Bronchial epithelial cell (primary cell): ENCODE measurements at regions not wholly inside any gene's neighbourhood (a gene's known extent, or its start where the extent isn't known, plus 50 kb on each side); places are given as distances from the start of the nearest gene placed in this dataset.

Experiments
- DNase-seq: peaks from one replicate; pipeline ENCODE4 v3.0.0-alpha.2; 2010; ENCODE audit warnings: low read depth
- FAIRE-seq: peaks from 2 replicates; lab custom pipeline; 2011; peaks lifted over from hg19 to GRCh38; lab: Jason Lieb, UNC
- H3K27me3 ChIP-seq: 2 replicates; pipeline ENCODE4 v1.5.1; 2011; ENCODE audit warnings: low read length; ENCODE audit not compliant: control insufficient read depth, insufficient read depth
- H3K36me3 ChIP-seq: 2 replicates; pipeline ENCODE4 v1.5.1; 2011; ENCODE audit warnings: low read length; ENCODE audit not compliant: control insufficient read depth, insufficient read depth
- H3K4me3 ChIP-seq: 2 replicates; pipeline ENCODE4 v1.5.1; 2011; ENCODE audit warnings: mild to moderate bottlenecking, low read depth, low read length, control low read depth
- CTCF ChIP-seq: IDR thresholded peaks from 2 replicates; pipeline ENCODE4 v1.5.1; 2011; ENCODE audit warnings: mild to moderate bottlenecking, moderate library complexity, low read length, control low read depth, inconsistent platforms; ENCODE audit not compliant: insufficient read depth, severe bottlenecking

GRCh38 chr3:22326305-22326704 lies 575.3 kb upstream of the ZNF385D start:
- no peak for FAIRE-seq
- TF ChIP-seq CTCF = no peak
- H3K27me3 ChIP-seq = no peaks in the 10 kb centered on the region

GRCh38 chr3:22334996-22335395 lies 584.0 kb upstream of the ZNF385D start:
- H3K36me3 ChIP-seq = no peaks in the 10 kb centered on the region
- H3K27me3 ChIP-seq = no peaks in the 10 kb centered on the region
- no peak overlapping the region for H3K4me3 ChIP-seq
- no peak for TF ChIP-seq CTCF
- DNase-seq = no peak
- no peak for FAIRE-seq

More at GRCh38 chr3:22326305-22326704, 575.3 kb upstream of the ZNF385D start:
- H3K4me3 ChIP-seq = no peak overlapping the region
- no peak for DNase-seq
- H3K36me3 ChIP-seq = no peaks in the 10 kb centered on the region

DNA sequence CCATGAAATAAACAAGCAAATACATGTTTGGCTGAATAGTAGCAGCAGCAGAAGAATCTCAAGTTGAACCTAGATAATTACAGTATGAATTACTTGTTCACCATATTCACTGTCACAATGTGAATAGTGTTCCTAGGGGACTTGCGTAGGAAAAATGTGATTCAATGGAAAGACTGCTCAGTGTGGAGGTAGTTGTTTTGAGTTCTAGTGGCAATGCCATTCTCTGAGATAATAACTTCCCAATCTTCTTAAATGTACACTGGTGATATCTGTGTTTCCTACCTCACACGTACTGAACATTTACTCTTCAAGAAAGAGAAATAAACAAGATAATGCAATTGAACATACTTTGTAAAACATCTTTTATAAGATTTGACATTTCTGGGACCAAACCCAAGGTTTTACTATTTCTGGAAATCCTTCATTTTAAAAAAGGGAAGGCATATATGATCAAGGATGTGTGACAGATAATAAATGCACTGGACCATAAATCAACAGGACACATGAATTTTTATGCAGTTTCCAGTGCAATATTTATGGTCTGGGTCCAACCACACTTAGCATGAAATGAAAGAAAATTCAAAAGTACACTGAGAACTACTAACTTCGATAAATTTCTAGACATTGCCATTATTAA lies 598.3 kb upstream of the ZNF385D start:
- DNase-seq = no peak
- TF ChIP-seq CTCF = no peak
- Histone ChIP-seq H3K36me3 (no peaks in the 10 kb centered on the region), H3K27me3 (no peaks in the 10 kb centered on the region), H3K4me3 (no peak overlapping the region)
- FAIRE-seq = no peak

DNA sequence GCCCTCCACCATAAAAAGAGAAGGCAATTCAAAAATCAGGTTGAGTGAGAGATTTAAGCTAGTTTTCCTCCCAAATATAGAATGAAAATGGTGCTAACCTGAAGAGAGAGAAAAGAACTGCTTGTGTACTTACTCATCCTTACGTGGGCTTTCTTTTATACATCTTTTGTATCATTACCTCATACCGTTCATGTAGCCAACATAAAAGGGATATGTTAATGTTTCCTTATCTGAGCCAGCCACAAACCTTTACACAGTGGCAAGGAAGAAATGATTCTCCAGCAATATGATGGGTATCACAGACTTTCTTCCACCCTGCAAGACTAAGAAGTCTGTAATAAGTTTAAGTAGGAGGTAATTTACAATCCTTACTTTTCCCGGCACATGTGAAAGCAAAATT lies 600.8 kb upstream of the ZNF385D start:
- Histone ChIP-seq H3K27me3 (no peaks in the 10 kb centered on the region), H3K36me3 (no peaks in the 10 kb centered on the region), H3K4me3 (no peak overlapping the region)
- DNase-seq = no peak
- FAIRE-seq = no peak
- no peak for TF ChIP-seq CTCF

DNA sequence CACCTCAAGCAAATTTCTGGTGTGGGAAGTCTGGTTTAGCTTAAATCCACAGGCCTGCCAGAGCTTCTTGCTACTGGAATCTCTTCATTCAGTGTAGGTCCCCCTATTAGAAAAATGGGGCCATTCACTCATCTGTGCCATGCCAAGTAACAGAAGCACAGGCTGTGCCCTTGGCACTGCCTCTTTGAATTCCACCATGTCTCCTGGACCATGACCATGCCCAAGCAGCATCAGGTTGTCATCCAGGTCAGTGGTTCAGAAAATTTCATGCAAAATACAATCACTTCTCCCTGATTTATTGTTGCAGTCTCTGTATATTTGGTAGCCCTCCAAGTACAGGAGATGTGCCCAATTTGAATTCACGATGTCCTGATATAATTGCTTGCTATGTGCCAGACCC lies 602.1 kb upstream of the ZNF385D start:
- no peak overlapping the region for H3K4me3 ChIP-seq
- no peak for TF ChIP-seq CTCF
- H3K36me3 ChIP-seq = no peaks in the 10 kb centered on the region
- no peak for DNase-seq
- no peak for FAIRE-seq
- H3K27me3 ChIP-seq = no peaks in the 10 kb centered on the region

GRCh38 chr3:22358334-22358733 lies 607.3 kb upstream of the ZNF385D start:
- FAIRE-seq = no peak
- Histone ChIP-seq H3K36me3 (no peaks in the 10 kb centered on the region), H3K4me3 (no peak overlapping the region), H3K27me3 (no peaks in the 10 kb centered on the region)
- no peak for DNase-seq
- no peak for TF ChIP-seq CTCF
